ENCODE measurements at regions not wholly inside any gene's neighbourhood (a gene's known extent, or its start where the extent isn't known, plus 50 kb on each side); places are given as distances from the start of the nearest gene placed in this dataset.

GRCh38 chr7:50221433-50221832 is 83.1 kb upstream of the IKZF1 start:
- no peak for TF ChIP-seq POLR2AphosphoS5 (IDR thresholded peaks at IDR 0.05)
- TF ChIP-seq, protein P1, sequence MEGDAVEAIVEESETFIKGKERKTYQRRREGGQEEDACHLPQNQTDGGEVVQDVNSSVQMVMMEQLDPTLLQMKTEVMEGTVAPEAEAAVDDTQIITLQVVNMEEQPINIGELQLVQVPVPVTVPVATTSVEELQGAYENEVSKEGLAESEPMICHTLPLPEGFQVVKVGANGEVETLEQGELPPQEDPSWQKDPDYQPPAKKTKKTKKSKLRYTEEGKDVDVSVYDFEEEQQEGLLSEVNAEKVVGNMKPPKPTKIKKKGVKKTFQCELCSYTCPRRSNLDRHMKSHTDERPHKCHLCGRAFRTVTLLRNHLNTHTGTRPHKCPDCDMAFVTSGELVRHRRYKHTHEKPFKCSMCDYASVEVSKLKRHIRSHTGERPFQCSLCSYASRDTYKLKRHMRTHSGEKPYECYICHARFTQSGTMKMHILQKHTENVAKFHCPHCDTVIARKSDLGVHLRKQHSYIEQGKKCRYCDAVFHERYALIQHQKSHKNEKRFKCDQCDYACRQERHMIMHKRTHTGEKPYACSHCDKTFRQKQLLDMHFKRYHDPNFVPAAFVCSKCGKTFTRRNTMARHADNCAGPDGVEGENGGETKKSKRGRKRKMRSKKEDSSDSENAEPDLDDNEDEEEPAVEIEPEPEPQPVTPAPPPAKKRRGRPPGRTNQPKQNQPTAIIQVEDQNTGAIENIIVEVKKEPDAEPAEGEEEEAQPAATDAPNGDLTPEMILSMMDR (IDR thresholded peaks at IDR 0.05) = no peak
